Gastrocnemius medialis (tissue), 4 donors: ENCODE measurements at regions not wholly inside any gene's neighbourhood (a gene's known extent, or its start where the extent isn't known, plus 50 kb on each side); places are given as distances from the start of the nearest gene placed in this dataset.

Experiments used
- POLR2A ChIP-seq, 2 donors: fragments of 450-650 bp; IDR thresholded peaks; one replicate each; pipeline ENCODE4 v1.6.1; 2017; ENCODE audit warnings: antibody characterized with exemption in 2 of 2, mild to moderate bottlenecking in 2 of 2, moderate library complexity in 2 of 2
- TF ChIP-seq, protein P1 (sequence below), 5 experiments: fragments of 450-650 bp in 3 of 5; fragments of 200-600 bp in 2 of 5; sonication (generic) in 2 of 5; IDR thresholded peaks in 4 of 5; conservative IDR thresholded peaks in 1 of 5; 1 replicate in 4 of 5; 2 replicates in 1 of 5; pipeline ENCODE4 v1.5.1; 2016 to 2019; ENCODE audit warnings: antibody characterized with exemption in 5 of 5, mild to moderate bottlenecking in 3 of 5, moderate library complexity in 3 of 5

DNA sequence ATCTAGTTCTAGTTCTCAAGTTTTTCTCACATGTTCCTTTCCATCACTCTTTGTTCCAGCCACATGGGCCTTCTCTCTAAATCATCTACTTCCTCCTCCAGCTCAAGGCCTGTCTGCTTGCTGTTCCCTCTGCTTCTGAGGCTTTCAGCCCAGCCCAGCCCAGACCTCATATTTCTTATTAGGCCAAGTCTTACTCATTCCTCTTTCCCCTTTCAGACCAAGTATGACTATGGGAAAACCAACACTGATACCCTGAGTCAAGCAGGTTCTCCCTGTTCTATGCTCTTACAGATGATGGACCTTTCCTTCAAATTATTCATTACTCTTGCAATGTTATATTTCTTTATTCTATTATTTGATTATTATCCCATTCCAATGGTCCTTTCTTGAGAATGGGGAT, 80.3 kb upstream of the SEM1 start:
- TF ChIP-seq, protein P1, sequence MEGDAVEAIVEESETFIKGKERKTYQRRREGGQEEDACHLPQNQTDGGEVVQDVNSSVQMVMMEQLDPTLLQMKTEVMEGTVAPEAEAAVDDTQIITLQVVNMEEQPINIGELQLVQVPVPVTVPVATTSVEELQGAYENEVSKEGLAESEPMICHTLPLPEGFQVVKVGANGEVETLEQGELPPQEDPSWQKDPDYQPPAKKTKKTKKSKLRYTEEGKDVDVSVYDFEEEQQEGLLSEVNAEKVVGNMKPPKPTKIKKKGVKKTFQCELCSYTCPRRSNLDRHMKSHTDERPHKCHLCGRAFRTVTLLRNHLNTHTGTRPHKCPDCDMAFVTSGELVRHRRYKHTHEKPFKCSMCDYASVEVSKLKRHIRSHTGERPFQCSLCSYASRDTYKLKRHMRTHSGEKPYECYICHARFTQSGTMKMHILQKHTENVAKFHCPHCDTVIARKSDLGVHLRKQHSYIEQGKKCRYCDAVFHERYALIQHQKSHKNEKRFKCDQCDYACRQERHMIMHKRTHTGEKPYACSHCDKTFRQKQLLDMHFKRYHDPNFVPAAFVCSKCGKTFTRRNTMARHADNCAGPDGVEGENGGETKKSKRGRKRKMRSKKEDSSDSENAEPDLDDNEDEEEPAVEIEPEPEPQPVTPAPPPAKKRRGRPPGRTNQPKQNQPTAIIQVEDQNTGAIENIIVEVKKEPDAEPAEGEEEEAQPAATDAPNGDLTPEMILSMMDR (IDR thresholded peaks at IDR 0.05 in 4 of 5, conservative IDR thresholded peaks at IDR 0.05 in 1 of 5) = no peak
- no peak for TF ChIP-seq POLR2A (IDR thresholded peaks at IDR 0.05)
